GM23248 (cell line): ENCODE measurements at regions not wholly inside any gene's neighbourhood (a gene's known extent, or its start where the extent isn't known, plus 50 kb on each side); places are given as distances from the start of the nearest gene placed in this dataset.

ENCODE experiments used
- DNase-seq: peaks from one replicate; pipeline ENCODE4 v3.0.0-alpha.2; 2015
- H2AFZ ChIP-seq: fragments of 200-600 bp; sonication (generic); 2 replicates; pipeline ENCODE4 v1.6.1; 2016; ENCODE audit warnings: antibody characterized with exemption
- H3F3A ChIP-seq: fragments of 200-600 bp; sonication (generic); 2 replicates; pipeline ENCODE4 v1.6.1; 2016; ENCODE audit warnings: mild to moderate bottlenecking, antibody characterized with exemption, mixed run types; ENCODE audit not compliant: insufficient read depth
- H3K27ac ChIP-seq: fragments of 200-600 bp; sonication (generic); 2 replicates; pipeline ENCODE4 v1.5.1; 2016; ENCODE audit warnings: mild to moderate bottlenecking
- H3K27me3 ChIP-seq: fragments of 200-600 bp; sonication (generic); replicated peaks from 2 replicates; pipeline ENCODE4 v1.6.1; 2016; ENCODE audit warnings: mild to moderate bottlenecking; ENCODE audit not compliant: insufficient read depth
- H3K36me3 ChIP-seq: fragments of 200-600 bp; sonication (generic); 2 replicates; pipeline ENCODE4 v1.6.1; 2016; ENCODE audit warnings: low read depth, mild to moderate bottlenecking
- H3K4me1 ChIP-seq: fragments of 200-600 bp; sonication (generic); 2 replicates; pipeline ENCODE4 v1.6.1; 2016; ENCODE audit warnings: mild to moderate bottlenecking; ENCODE audit not compliant: insufficient read depth
- H3K4me2 ChIP-seq: fragments of 200-600 bp; sonication (generic); one replicate; pipeline ENCODE4 v1.6.1; 2016; ENCODE audit warnings: mild to moderate bottlenecking; ENCODE audit not compliant: unreplicated experiment
- H3K4me3 ChIP-seq: fragments of 200-600 bp; sonication (generic); 2 replicates; pipeline ENCODE4 v1.5.1; 2016; ENCODE audit warnings: mild to moderate bottlenecking
- H3K79me2 ChIP-seq: fragments of 200-600 bp; sonication (generic); 2 replicates; pipeline ENCODE4 v1.6.1; 2016; ENCODE audit warnings: mild to moderate bottlenecking; ENCODE audit not compliant: insufficient read depth
- H3K9ac ChIP-seq: fragments of 200-600 bp; sonication (generic); 2 replicates; pipeline ENCODE4 v1.6.1; 2016; ENCODE audit warnings: mild to moderate bottlenecking
- H3K9me2 ChIP-seq: fragments of 200-600 bp; sonication (generic); 2 replicates; pipeline ENCODE4 v1.6.1; 2016; ENCODE audit warnings: mixed run types, mild to moderate bottlenecking, moderate library complexity; ENCODE audit not compliant: insufficient read depth
- H3K9me3 ChIP-seq: fragments of 200-600 bp; sonication (generic); one replicate; pipeline ENCODE4 v1.6.1; 2017; ENCODE audit warnings: low read depth
- H4K20me1 ChIP-seq: fragments of 200-600 bp; sonication (generic); 2 replicates; pipeline ENCODE4 v1.6.0; 2016; ENCODE audit not compliant: insufficient read depth
- EZH2 ChIP-seq: fragments of 200-600 bp; sonication (generic); IDR thresholded peaks from 2 replicates; pipeline ENCODE4 v1.6.1; 2018; ENCODE audit warnings: antibody characterized with exemption, mild to moderate bottlenecking; ENCODE audit not compliant: insufficient read depth, poor library complexity, severe bottlenecking
- EZH2phosphoT487 ChIP-seq: fragments of 200-600 bp; sonication (generic); IDR thresholded peaks from 2 replicates; pipeline ENCODE4 v1.6.1; 2018; ENCODE audit warnings: antibody characterized with exemption, moderate library complexity, mild to moderate bottlenecking, low read depth; ENCODE audit not compliant: insufficient read depth
- WGBS, 2 experiments: methylation state at CpG; one replicate each; pipeline ENCODE4 v1.1.6; 2015 to 2017; ENCODE audit warnings: low lambda C conversion rate in 2 of 2, low coverage in 1 of 2; ENCODE audit errors: missing lambda C conversion rate in 2 of 2; 5-methylcytosine and 5-hydroxymethylcytosine counted together
- in situ Hi-C: fragments of 300-500 bp; cut with MboI; formaldehyde crosslinking; loops from 2 replicates; pipeline ENCODE4 v1.15.0; 2020

DNA sequence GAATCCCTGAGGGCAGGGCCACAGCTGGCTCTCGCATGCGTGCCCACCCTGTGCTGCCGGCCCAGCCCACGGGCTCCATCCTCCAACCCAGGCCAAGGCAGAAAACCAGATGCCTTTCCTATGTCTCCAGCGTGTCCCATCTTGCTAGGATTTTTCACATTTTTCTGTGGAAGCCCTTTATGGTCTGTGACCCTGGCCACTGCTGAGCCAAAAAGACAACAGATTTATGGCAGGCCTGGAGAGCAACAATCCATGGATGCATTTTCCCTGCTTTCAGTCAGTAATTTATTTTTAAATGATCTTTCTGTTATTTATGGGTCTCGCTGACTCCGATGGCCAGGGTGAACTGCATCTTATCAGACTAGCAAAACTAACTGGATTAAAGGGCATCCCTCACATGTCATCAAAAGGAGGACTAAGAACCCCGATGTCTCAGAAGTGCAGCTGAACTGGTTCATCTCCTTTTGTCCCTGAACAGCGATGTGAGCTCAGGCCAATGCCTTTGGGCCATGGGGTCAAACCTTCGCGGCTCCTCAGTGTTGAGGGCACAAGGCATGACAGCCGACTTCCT lies 346.0 kb downstream of the CYRIA start:
- no peaks in the 10 kb centered on the region for H3K4me1 ChIP-seq
- no peaks in the 10 kb centered on the region for H3K79me2 ChIP-seq
- no peak overlapping the region for H3K4me2 ChIP-seq
- in situ Hi-C loops: no loop called here
- no peaks in the 10 kb centered on the region for H3K9me2 ChIP-seq
- no peaks in the 10 kb centered on the region for H3K36me3 ChIP-seq
- H3F3A ChIP-seq: no peaks in the 10 kb centered on the region
- no peak overlapping the region for H2AFZ ChIP-seq
- no peaks in the 10 kb centered on the region for H4K20me1 ChIP-seq
- no peaks in the 10 kb centered on the region for H3K27me3 ChIP-seq
- H3K27ac ChIP-seq: no peak overlapping the region
- H3K9me3 ChIP-seq: no peaks in the 10 kb centered on the region
- TF ChIP-seq EZH2phosphoT487 (no peak), EZH2 (no peak)
- no peak for DNase-seq
- WGBS, 2 experiments: 27 to 31% methylated on average over 12 of the region's 12 CpGs
- no peak overlapping the region for H3K9ac ChIP-seq
- H3K4me3 ChIP-seq: no peak overlapping the region

DNA sequence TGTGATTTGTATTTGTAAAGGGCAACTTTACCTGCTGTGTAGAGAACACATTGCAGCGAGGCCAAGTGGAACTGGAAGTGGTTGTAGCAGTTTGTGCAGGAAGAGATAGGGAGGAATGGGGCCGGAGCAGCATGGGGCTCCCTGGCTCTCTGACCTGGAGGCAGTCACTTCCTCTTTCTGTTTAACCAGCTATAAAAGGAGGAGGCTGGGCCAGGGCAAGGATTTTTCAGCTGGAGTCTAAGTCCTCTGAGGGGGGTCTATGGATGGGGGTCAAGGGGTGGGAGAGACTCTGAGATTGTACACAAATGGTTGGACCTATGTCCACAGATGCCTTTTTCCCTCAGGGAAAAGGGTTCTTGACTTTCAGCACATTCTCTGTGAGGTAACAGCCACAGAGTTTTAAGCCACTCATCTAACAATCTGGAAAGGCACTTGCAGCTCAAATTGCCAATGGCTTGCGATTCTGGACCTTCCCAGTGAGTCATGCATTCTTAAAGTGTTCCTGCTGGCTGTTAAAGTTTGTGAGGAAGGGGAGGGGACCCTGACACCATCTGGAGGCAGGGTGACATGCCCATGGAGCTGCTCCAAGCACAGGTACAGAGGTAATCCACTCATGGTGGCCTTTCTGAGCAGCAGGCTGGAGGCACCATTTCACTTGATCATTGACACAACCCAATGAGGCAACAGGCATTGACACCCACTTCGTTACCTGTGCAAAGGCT lies 347.0 kb downstream of the CYRIA start:
- H3K9me3 ChIP-seq: no peaks in the 10 kb centered on the region
- H3K4me1 ChIP-seq: no peaks in the 10 kb centered on the region
- H3K27ac ChIP-seq: no peak overlapping the region
- H3K27me3 ChIP-seq: no peaks in the 10 kb centered on the region
- no peak for DNase-seq
- no peak overlapping the region for H3K9ac ChIP-seq
- H3K4me3 ChIP-seq: no peak overlapping the region
- 7 to 13% methylated on average over 4 of the region's 4 CpGs for WGBS, 2 experiments
- no peak for TF ChIP-seq EZH2phosphoT487
- in situ Hi-C loops: no loop called here
- H3K79me2 ChIP-seq: no peaks in the 10 kb centered on the region
- no peaks in the 10 kb centered on the region for H4K20me1 ChIP-seq
- no peaks in the 10 kb centered on the region for H3K36me3 ChIP-seq
- H3F3A ChIP-seq: no peaks in the 10 kb centered on the region
- H2AFZ ChIP-seq: no peak overlapping the region
- no peak overlapping the region for H3K4me2 ChIP-seq
- no peaks in the 10 kb centered on the region for H3K9me2 ChIP-seq

GRCh38 chr2:16318051-16318450 lies 347.6 kb downstream of the CYRIA start:
- Histone ChIP-seq H3K79me2 (no peaks in the 10 kb centered on the region), H3K27ac (no peak overlapping the region), H3K9me2 (no peaks in the 10 kb centered on the region), H3K27me3 (no peaks in the 10 kb centered on the region), H3K4me1 (no peaks in the 10 kb centered on the region), H3K9ac (no peak overlapping the region), H3K4me2 (no peak overlapping the region), H2AFZ (no peak overlapping the region), H3K4me3 (no peak overlapping the region), H3K9me3 (no peaks in the 10 kb centered on the region), H4K20me1 (no peaks in the 10 kb centered on the region), H3K36me3 (no peaks in the 10 kb centered on the region), H3F3A (no peaks in the 10 kb centered on the region)
- no peak for DNase-seq
- TF ChIP-seq EZH2 (no peak), EZH2phosphoT487 (no peak)
- 42 to 53% methylated on average over 4 of the region's 4 CpGs for WGBS, 2 experiments
- in situ Hi-C loops: no loop called here

GRCh38 chr2:16317211-16317830 lies 348.3 kb downstream of the CYRIA start:
- Histone ChIP-seq H3F3A (no peaks in the 10 kb centered on the region), H3K9me3 (no peaks in the 10 kb centered on the region), H3K27ac (no peak overlapping the region), H3K9ac (no peak overlapping the region), H3K36me3 (no peaks in the 10 kb centered on the region), H3K79me2 (no peaks in the 10 kb centered on the region), H3K9me2 (no peaks in the 10 kb centered on the region), H2AFZ (no peak overlapping the region), H3K4me1 (no peaks in the 10 kb centered on the region), H4K20me1 (no peaks in the 10 kb centered on the region), H3K4me2 (no peak overlapping the region), H3K27me3 (no peaks in the 10 kb centered on the region), H3K4me3 (no peak overlapping the region)
- in situ Hi-C loops: no loop called here
- no peak for TF ChIP-seq EZH2phosphoT487
- no peak for TF ChIP-seq EZH2
- WGBS, 2 experiments: 12 to 24% methylated on average over 5 to 6 of the region's 6 CpGs
- no peak for DNase-seq
